ENCODE measurements at regions not wholly inside any gene's neighbourhood (a gene's known extent, or its start where the extent isn't known, plus 50 kb on each side); places are given as distances from the start of the nearest gene placed in this dataset.

- TF ChIP-seq CTCF (IDR thresholded peaks at IDR 0.05; ENCODE audit: borderline replicate concordance, extremely low read depth, low read length, poor library complexity, severe bottlenecking) (no peak), EZH2 (IDR thresholded peaks at IDR 0.05; ENCODE audit: borderline replicate concordance, low read depth, low read length, severe bottlenecking) (no peak)
Observed at GRCh38 chr2:217413193-217413592, 553.3 kb upstream of the TNP1 start.
